Mesothelial cell of epicardium (in vitro differentiated cells): ENCODE measurements at regions not wholly inside any gene's neighbourhood (a gene's known extent, or its start where the extent isn't known, plus 50 kb on each side); places are given as distances from the start of the nearest gene placed in this dataset.

Source experiments
- DNase-seq, 2 experiments: peaks; one replicate each; pipeline ENCODE4 v3.0.0; 2021; ENCODE audit warnings: low spot score in 2 of 2; ENCODE audit not compliant: unreplicated experiment in 2 of 2
- H3K27ac Mint-ChIP-seq: 2 replicates; pipeline ENCODE4 v1.8.0; 2021; ENCODE audit warnings: mixed read lengths
- H3K27me3 Mint-ChIP-seq: 2 replicates; pipeline ENCODE4 v1.8.0; 2021; ENCODE audit warnings: low read depth, mixed read lengths
- H3K36me3 Mint-ChIP-seq: 2 replicates; pipeline ENCODE4 v1.8.0; 2021; ENCODE audit warnings: mixed read lengths
- H3K4me1 Mint-ChIP-seq: 2 replicates; pipeline ENCODE4 v1.8.0; 2021; ENCODE audit warnings: mixed read lengths
- H3K4me3 Mint-ChIP-seq: 2 replicates; pipeline ENCODE4 v1.8.0; 2021; ENCODE audit warnings: mild to moderate bottlenecking, moderate library complexity, mixed read lengths
- H3K9me3 Mint-ChIP-seq: 2 replicates; pipeline ENCODE4 v1.8.0; 2021; ENCODE audit warnings: mixed read lengths
- TF ChIP-seq, protein P1 (sequence below): fragments of 200-600 bp; sonication (generic); IDR thresholded peaks from one replicate; pipeline ENCODE4 v1.5.0; 2021; ENCODE audit warnings: antibody characterized with exemption; ENCODE audit not compliant: unreplicated experiment

DNA sequence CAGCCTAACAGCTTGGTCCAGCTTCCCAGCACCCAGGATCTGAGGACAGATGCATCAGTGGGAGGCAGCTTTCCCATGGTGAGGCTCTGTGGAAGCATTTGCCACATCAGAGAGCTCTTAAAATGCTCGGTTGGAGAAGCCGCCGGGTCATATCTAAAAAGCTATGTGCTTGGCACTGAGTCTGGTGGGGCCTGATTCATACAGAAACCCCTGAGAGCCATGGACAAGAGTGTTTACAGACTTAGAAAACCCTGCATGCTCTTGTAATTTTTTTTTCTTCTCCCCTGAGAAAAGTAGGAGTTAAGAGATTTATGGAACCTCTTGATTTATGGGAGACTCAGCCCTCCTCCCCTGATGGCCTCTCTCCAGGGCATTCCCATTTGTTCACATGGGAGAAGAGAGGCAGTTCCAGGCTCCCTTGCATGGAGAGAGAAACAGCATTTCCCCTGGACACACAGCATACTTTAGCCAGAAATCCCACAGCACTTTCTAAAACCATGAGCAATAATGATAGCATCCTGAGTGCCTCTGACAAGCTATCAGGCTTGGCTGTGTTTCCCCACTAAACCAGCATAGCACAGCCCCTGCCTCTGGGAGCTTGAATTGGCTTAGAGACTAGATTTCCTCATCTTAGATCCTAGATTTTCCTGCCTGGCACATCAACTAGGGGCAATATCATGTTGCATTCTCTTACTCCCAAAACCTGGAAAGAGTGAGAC lies 322.1 kb upstream of the AUTS2 start:
- Mint-ChIP-seq H3K36me3 (no peaks in the 10 kb centered on the region), H3K4me1 (peaks cover 22% of the 10 kb centered on the region), H3K9me3 (peaks cover under 1% of the 10 kb centered on the region), H3K27ac (peak overlapping the region; percentile 86), H3K4me3 (no peak overlapping the region), H3K27me3 (peaks cover 20% of the 10 kb centered on the region)
- TF ChIP-seq, protein P1, sequence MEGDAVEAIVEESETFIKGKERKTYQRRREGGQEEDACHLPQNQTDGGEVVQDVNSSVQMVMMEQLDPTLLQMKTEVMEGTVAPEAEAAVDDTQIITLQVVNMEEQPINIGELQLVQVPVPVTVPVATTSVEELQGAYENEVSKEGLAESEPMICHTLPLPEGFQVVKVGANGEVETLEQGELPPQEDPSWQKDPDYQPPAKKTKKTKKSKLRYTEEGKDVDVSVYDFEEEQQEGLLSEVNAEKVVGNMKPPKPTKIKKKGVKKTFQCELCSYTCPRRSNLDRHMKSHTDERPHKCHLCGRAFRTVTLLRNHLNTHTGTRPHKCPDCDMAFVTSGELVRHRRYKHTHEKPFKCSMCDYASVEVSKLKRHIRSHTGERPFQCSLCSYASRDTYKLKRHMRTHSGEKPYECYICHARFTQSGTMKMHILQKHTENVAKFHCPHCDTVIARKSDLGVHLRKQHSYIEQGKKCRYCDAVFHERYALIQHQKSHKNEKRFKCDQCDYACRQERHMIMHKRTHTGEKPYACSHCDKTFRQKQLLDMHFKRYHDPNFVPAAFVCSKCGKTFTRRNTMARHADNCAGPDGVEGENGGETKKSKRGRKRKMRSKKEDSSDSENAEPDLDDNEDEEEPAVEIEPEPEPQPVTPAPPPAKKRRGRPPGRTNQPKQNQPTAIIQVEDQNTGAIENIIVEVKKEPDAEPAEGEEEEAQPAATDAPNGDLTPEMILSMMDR, result no peak
- no peak for DNase-seq

- Mint-ChIP-seq H3K9me3 (peaks cover 4% of the 10 kb centered on the region), H3K4me3 (no peak overlapping the region), H3K36me3 (no peaks in the 10 kb centered on the region), H3K4me1 (peaks cover 14% of the 10 kb centered on the region), H3K27me3 (peaks cover 11% of the 10 kb centered on the region), H3K27ac (no peak overlapping the region)
- TF ChIP-seq, protein P1, result no peak
- no peak for DNase-seq
Observed at GRCh38 chr7:69277366-69277765, 320.9 kb upstream of the AUTS2 start.

DNA sequence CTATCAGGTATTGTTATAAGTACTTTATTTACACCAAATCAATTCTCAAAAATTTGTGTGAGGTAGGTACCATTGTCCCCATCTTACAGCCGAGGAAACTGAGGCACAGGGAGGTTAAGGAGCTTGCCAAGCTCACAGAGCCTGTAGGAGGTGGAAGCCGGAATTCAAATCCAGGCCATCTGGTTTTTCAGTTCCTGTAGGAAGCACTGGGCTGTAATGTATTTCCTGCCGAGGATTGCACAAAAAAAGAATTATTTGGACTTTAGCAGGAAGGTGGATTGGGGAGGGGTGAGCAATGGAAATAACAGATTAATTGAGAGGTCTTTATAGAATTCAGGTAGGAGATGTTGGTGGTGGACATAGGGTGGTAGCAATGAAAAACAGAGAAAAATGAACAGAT lies 315.3 kb upstream of the AUTS2 start:
- H3K9me3 Mint-ChIP-seq, result peaks cover 8% of the 10 kb centered on the region
- TF ChIP-seq, protein P1, result no peak
- peaks cover 2% of the 10 kb centered on the region for H3K4me1 Mint-ChIP-seq
- H3K4me3 Mint-ChIP-seq, result no peak overlapping the region
- no peak for DNase-seq
- peaks cover 4% of the 10 kb centered on the region for H3K27me3 Mint-ChIP-seq
- no peaks in the 10 kb centered on the region for H3K36me3 Mint-ChIP-seq
- no peak overlapping the region for H3K27ac Mint-ChIP-seq

DNA sequence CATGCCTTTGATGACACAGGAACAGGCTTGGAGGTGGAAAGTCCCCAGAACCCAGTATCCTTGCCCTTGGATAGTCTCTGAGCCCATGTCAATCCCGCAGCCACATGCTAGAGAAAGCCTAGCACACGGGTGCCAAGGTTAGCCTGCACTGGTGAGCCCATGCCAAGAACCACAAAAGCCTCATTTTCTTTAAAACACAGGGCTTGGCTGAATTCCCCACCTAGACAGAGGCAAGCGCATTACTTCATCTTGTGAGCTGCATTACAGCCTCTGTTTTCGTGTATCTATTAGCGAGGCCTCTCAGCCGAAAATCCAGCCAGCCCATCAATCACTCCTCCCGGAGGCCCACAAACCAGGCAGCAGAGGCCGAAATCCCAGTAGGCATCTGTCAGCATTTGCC lies 314.9 kb upstream of the AUTS2 start:
- Mint-ChIP-seq H3K9me3 (peaks cover 8% of the 10 kb centered on the region), H3K27ac (no peak overlapping the region), H3K27me3 (no peaks in the 10 kb centered on the region), H3K4me3 (no peak overlapping the region), H3K36me3 (no peaks in the 10 kb centered on the region), H3K4me1 (peaks cover 2% of the 10 kb centered on the region)
- TF ChIP-seq, protein P1, result no peak
- DNase-seq, result no peak

- peaks cover 8% of the 10 kb centered on the region for H3K9me3 Mint-ChIP-seq
- TF ChIP-seq, protein P1, result no peak
- H3K4me1 Mint-ChIP-seq, result peaks cover 2% of the 10 kb centered on the region
- H3K27me3 Mint-ChIP-seq, result no peaks in the 10 kb centered on the region
- no peaks in the 10 kb centered on the region for H3K36me3 Mint-ChIP-seq
- no peak for DNase-seq
- H3K27ac Mint-ChIP-seq, result no peak overlapping the region
- H3K4me3 Mint-ChIP-seq, result no peak overlapping the region
Observed at GRCh38 chr7:69285854-69286253, 312.4 kb upstream of the AUTS2 start.
